Gastrocnemius medialis (tissue), 4 donors: ENCODE measurements at regions not wholly inside any gene's neighbourhood (a gene's known extent, or its start where the extent isn't known, plus 50 kb on each side); places are given as distances from the start of the nearest gene placed in this dataset.

Experiments
- ATAC-seq, 2 donors: fragments of 150-250 bp; one replicate each; pipeline ENCODE4 v1.9.1; 2016
- DNase-seq, 2 donors: peaks; one replicate each; pipeline ENCODE4 v3.0.0-alpha.2; 2019
- H3K27ac ChIP-seq, 4 donors: fragments of 200-600 bp; sonication (generic); 1 replicate in 1 of 4; 2 replicates in 3 of 4; pipeline ENCODE4 v1.5.1; 2016 to 2018; ENCODE audit warnings: mild to moderate bottlenecking in 2 of 4, moderate library complexity in 1 of 4
- H3K27me3 ChIP-seq, 3 donors: fragments of 200-600 bp; sonication (generic) in 2 of 3; 1 replicate in 1 of 3; 2 replicates in 2 of 3; pipeline versions ENCODE4 v1.5.1 to v1.6.0; 2016 to 2019; ENCODE audit warnings: mild to moderate bottlenecking in 1 of 3, moderate library complexity in 1 of 3
- H3K36me3 ChIP-seq, 2 donors: fragments of 200-600 bp; sonication (generic) in 1 of 2; one replicate each; pipeline ENCODE4 v1.5.1; 2017 to 2018
- H3K4me1 ChIP-seq, 2 donors: fragments of 200-600 bp; sonication (generic) in 1 of 2; one replicate each; pipeline ENCODE4 v1.5.1; 2016 to 2017; ENCODE audit warnings: mild to moderate bottlenecking in 2 of 2
- H3K4me3 ChIP-seq, 4 donors: fragments of 200-600 bp; sonication (generic) in 3 of 4; 1 replicate in 1 of 4; 2 replicates in 3 of 4; pipeline ENCODE4 v1.5.1; 2016 to 2019; ENCODE audit warnings: mild to moderate bottlenecking in 2 of 4
- H3K9me3 ChIP-seq, 3 donors: fragments of 200-600 bp; sonication (generic) in 2 of 3; 1 replicate in 1 of 3; 2 replicates in 2 of 3; pipeline ENCODE4 v1.5.1; 2016 to 2019
- POLR2A ChIP-seq, 2 donors: fragments of 450-650 bp; IDR thresholded peaks; one replicate each; pipeline ENCODE4 v1.6.1; 2017; ENCODE audit warnings: antibody characterized with exemption in 2 of 2, mild to moderate bottlenecking in 2 of 2, moderate library complexity in 2 of 2
- in situ Hi-C, 4 donors: fragments of 200-750 bp; cut with MboI; loops; one replicate each; pipeline versions ENCODE4 v1.15.0 to v1.8.0; 2017; ENCODE audit warnings: low sequenced_read_pairs in 4 of 4
- intact Hi-C: fragments of 100-400 bp; cut with DNase I; formaldehyde crosslinking; loops from one replicate; pipeline ENCODE4 v1.15.1; 2023; ENCODE audit warnings: low total_unique reads
- TF ChIP-seq, protein P1 (sequence below), 5 experiments: fragments of 450-650 bp in 3 of 5; fragments of 200-600 bp in 2 of 5; sonication (generic) in 2 of 5; IDR thresholded peaks in 4 of 5; conservative IDR thresholded peaks in 1 of 5; 1 replicate in 4 of 5; 2 replicates in 1 of 5; pipeline ENCODE4 v1.5.1; 2016 to 2019; ENCODE audit warnings: antibody characterized with exemption in 5 of 5, mild to moderate bottlenecking in 3 of 5, moderate library complexity in 3 of 5

DNA sequence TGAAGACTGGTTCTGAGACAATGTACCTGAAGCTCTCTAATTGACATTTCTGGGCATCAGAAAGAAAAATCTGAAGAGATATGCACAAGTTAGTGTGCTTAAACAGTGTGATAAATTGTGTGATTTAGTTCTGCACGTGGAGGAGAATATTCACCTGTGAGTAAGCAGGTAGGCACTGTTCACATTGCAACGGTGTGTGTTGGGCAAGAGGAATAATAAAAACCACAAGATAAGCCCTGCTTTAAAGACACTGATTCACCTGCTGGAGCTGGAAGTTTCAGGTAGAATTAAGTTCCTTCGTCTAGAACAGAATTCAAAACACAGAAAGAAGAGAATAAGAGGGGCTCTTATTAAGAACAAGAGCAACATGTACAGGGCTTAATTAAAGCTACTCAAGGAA lies 864.3 kb upstream of the SOX11 start:
- no peak for ATAC-seq
- no peaks in the 10 kb centered on the region for H3K9me3 ChIP-seq
- no peak for DNase-seq
- no peaks in the 10 kb centered on the region for H3K4me1 ChIP-seq
- H3K27ac ChIP-seq = no peak overlapping the region
- in situ Hi-C loops = no loop called here
- TF ChIP-seq POLR2A (IDR thresholded peaks at IDR 0.05) = no peak
- TF ChIP-seq, protein P1, sequence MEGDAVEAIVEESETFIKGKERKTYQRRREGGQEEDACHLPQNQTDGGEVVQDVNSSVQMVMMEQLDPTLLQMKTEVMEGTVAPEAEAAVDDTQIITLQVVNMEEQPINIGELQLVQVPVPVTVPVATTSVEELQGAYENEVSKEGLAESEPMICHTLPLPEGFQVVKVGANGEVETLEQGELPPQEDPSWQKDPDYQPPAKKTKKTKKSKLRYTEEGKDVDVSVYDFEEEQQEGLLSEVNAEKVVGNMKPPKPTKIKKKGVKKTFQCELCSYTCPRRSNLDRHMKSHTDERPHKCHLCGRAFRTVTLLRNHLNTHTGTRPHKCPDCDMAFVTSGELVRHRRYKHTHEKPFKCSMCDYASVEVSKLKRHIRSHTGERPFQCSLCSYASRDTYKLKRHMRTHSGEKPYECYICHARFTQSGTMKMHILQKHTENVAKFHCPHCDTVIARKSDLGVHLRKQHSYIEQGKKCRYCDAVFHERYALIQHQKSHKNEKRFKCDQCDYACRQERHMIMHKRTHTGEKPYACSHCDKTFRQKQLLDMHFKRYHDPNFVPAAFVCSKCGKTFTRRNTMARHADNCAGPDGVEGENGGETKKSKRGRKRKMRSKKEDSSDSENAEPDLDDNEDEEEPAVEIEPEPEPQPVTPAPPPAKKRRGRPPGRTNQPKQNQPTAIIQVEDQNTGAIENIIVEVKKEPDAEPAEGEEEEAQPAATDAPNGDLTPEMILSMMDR (IDR thresholded peaks at IDR 0.05 in 4 of 5, conservative IDR thresholded peaks at IDR 0.05 in 1 of 5) = no peak
- H3K4me3 ChIP-seq = no peak overlapping the region
- intact Hi-C loops = no loop called here
- H3K36me3 ChIP-seq = no peaks in the 10 kb centered on the region
- H3K27me3 ChIP-seq = no peaks in the 10 kb centered on the region

DNA sequence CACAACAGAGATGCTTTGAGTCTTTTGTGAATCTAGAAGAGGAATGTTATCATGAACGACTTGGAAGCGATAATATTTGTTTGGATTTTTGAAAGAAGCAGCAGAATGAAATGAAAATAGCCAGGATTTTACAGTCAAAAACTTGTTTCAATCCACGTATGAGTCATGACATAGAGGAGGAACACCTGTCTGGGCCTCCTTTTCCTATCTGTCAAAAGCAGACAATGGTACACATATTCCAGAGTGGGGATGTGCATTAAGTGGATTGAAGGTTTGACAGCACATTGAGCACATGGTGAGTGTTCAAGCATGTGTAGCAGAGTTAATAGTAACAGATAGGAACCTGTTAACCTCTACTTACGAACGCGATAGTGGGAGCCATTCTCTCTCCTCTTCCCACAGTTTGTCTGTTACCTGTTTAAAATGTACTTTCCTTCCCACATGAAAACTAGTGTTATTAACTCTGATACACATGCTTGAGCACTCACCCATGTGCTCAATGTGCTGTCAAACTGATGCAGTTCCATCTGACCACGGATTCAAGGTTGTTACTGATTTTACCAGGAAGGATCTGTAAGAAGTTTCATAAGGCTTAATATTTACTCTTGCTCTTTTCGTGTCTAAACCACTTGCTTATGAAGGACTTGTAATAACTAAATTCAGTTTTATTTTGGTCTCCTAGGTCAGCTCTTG lies 863.4 kb upstream of the SOX11 start:
- no peak overlapping the region for H3K27ac ChIP-seq
- in situ Hi-C loops (no loop called here), intact Hi-C loops (no loop called here)
- no peak for ATAC-seq
- no peaks in the 10 kb centered on the region for H3K36me3 ChIP-seq
- DNase-seq = no peak
- H3K4me1 ChIP-seq = no peaks in the 10 kb centered on the region
- no peaks in the 10 kb centered on the region for H3K27me3 ChIP-seq
- no peak for TF ChIP-seq POLR2A (IDR thresholded peaks at IDR 0.05)
- TF ChIP-seq, protein P1 (IDR thresholded peaks at IDR 0.05 in 4 of 5, conservative IDR thresholded peaks at IDR 0.05 in 1 of 5) = no peak
- no peak overlapping the region for H3K4me3 ChIP-seq
- H3K9me3 ChIP-seq = no peaks in the 10 kb centered on the region

DNA sequence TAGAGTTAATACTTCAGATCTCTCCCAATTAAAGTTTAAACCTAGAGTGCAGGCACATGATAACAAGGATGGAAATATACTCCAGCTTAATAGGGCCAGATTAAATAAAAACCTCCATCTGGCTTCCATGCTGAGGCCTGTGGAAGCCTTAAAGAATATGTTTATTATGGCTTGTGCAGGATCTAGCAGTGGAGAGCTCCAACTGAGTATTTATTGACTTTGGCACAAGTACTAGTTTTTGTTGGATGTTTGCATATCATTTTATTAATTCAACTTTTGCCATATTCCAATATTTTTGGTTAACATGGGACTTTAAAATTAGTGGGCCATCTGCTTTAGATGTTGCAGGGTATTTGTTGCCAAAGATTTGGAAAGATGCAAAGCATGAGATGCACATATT lies 860.4 kb upstream of the SOX11 start:
- no peak overlapping the region for H3K4me3 ChIP-seq
- H3K27me3 ChIP-seq = no peaks in the 10 kb centered on the region
- TF ChIP-seq, protein P1 (IDR thresholded peaks at IDR 0.05 in 4 of 5, conservative IDR thresholded peaks at IDR 0.05 in 1 of 5) = no peak
- no peak for TF ChIP-seq POLR2A (IDR thresholded peaks at IDR 0.05)
- ATAC-seq = no peak
- intact Hi-C loops (no loop called here), in situ Hi-C loops (no loop called here)
- DNase-seq = no peak
- no peaks in the 10 kb centered on the region for H3K9me3 ChIP-seq
- no peak overlapping the region for H3K27ac ChIP-seq
- H3K36me3 ChIP-seq = no peaks in the 10 kb centered on the region
- H3K4me1 ChIP-seq = no peaks in the 10 kb centered on the region

DNA sequence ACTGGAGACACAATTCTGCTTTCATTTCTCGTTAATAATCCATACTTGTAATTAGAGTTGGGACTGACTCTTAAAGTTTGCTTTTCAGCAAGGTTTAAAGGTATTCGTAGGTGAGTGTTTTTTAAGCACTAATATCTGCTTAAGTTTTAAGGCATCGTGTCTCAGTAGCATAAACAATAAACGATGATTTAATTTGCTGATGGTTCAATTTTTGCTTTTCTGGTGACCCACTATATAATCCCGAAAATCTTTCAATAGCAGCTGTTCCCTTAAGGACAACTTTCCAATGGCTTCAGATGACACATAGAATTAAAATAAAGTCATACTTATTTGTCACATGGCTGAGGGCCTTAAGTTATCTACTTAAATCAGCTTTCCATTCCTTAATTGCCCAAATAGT lies 859.5 kb upstream of the SOX11 start:
- intact Hi-C loops (no loop called here), in situ Hi-C loops (no loop called here)
- ATAC-seq = no peak
- Histone ChIP-seq H3K4me3 (no peak overlapping the region), H3K9me3 (no peaks in the 10 kb centered on the region), H3K4me1 (no peaks in the 10 kb centered on the region), H3K27me3 (no peaks in the 10 kb centered on the region), H3K27ac (no peak overlapping the region), H3K36me3 (no peaks in the 10 kb centered on the region)
- no peak for DNase-seq
- TF ChIP-seq, protein P1 (IDR thresholded peaks at IDR 0.05 in 4 of 5, conservative IDR thresholded peaks at IDR 0.05 in 1 of 5) = no peak
- no peak for TF ChIP-seq POLR2A (IDR thresholded peaks at IDR 0.05)

DNA sequence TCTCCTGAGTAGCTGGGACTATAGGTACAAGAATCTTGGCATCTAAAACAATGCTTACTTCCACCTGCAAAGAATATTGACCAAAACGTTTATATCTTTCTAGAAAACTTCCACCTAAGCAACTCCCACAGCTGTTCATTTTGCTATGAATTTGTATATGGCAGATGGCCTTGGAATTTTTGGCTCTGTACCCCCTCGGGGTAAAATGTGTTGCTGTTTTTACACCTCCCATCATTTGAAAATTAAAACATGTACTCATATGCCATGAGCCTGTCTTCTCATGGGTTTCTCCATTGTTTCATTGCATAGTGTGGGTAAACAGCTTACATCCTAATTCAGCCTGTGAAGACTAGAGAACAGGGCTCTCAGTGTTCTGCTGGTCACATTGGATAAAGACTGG lies 853.6 kb upstream of the SOX11 start:
- H3K4me3 ChIP-seq = no peak overlapping the region
- ATAC-seq = no peak
- in situ Hi-C loops = no loop called here

More for the DNA sequence above, 853.6 kb upstream of the SOX11 start:
- TF ChIP-seq, protein P1 (IDR thresholded peaks at IDR 0.05 in 4 of 5, conservative IDR thresholded peaks at IDR 0.05 in 1 of 5) = no peak
- TF ChIP-seq POLR2A (IDR thresholded peaks at IDR 0.05) = no peak
- no peaks in the 10 kb centered on the region for H3K27me3 ChIP-seq
- no peak for DNase-seq
- no peak overlapping the region for H3K27ac ChIP-seq
- H3K36me3 ChIP-seq = no peaks in the 10 kb centered on the region
- H3K9me3 ChIP-seq = no peaks in the 10 kb centered on the region
- no peaks in the 10 kb centered on the region for H3K4me1 ChIP-seq
- intact Hi-C loops = no loop called here
